Heart left ventricle (tissue), 13 donors: ENCODE measurements at regions not wholly inside any gene's neighbourhood (a gene's known extent, or its start where the extent isn't known, plus 50 kb on each side); places are given as distances from the start of the nearest gene placed in this dataset.

ENCODE experiments used
- CTCF ChIP-seq, 12 donors: fragments of 200-600 bp; sonication (generic) in 4 of 12; IDR thresholded peaks; one replicate each; pipeline versions ENCODE4 v1.5.0 to v1.8.0; 2018 to 2022; ENCODE audit warnings: antibody characterized with exemption in 12 of 12, mild to moderate bottlenecking in 5 of 12
- POLR2A ChIP-seq, 2 donors: fragments of 450-650 bp; IDR thresholded peaks; one replicate each; pipeline ENCODE4 v1.6.1; 2017; ENCODE audit warnings: antibody characterized with exemption in 2 of 2, mild to moderate bottlenecking in 2 of 2, moderate library complexity in 2 of 2
- donor health status: ischemic (EF 13 %, LVEDD 7.1; RV severe dilation, severe dysfunction).
- donor health status: DM: no; HTN: yes; CAD: no.
- donor health status: DM: no; HTN: no; CAD: no.
- donor health status: ischemic (EF 25% LVEDD 6.9; RV normal size, moderate dysfunction).
- donor health status: ischemic (EF 25% LVEDD 5.7; RV mildly dilated, moderate dysfunction).
- donor health status: ischemic (EF 35%, LVEDD 5.7; RV mildly dilated, moderate dysfunction).
- donor health status: nonischemic (EF 11% LVEDD 7.7; RV severe dilation, severe dysfunction).
- donor health status: DM: yes; HTN: yes; CAD: no.
- donor health status: PGD.
- donor health status: ischemic (EF 29% LVEDD 5.4; RV normal size, mild dysfunction).
- donor health status: nonischemic (EF 23%, LVEDD 6.1; RV moderate dilation, normal function).

DNA sequence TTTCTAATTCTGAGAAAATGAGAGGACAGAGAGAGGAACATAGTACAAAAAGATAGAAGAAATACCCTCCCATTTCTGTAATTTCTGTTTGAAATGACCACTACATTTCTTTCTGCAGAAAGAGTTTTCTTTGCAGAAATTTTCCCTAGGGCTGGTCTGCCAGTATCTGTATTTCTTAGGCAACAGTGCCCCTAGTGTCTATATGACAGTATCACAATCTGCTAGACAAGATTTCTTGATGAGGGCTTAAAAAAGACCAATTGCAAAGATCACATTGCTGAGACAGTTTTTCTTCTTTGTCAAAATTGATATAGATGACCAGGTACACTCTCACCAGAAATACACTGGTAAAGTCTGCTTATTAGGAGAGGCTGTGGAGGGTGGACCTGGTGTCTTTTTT lies 81.0 kb upstream of the ZDHHC15 start:
- TF ChIP-seq CTCF (IDR thresholded peaks at IDR 0.05) = peak; percentile 40 to 75 (median 64)
- TF ChIP-seq POLR2A (IDR thresholded peaks at IDR 0.05) = no peak
